ENCODE measurements at regions not wholly inside any gene's neighbourhood (a gene's known extent, or its start where the extent isn't known, plus 50 kb on each side); places are given as distances from the start of the nearest gene placed in this dataset.

GRCh38 chr1:5404412-5405203 is 587.6 kb downstream of the NPHP4 start:
- no peak for DNase-seq (ENCODE audit: low spot score)
- intact Hi-C loops (cut with DNase I): no loop called here
- no peak for ATAC-seq

- intact Hi-C loops (cut with DNase I): no loop called here
- ATAC-seq: no peak
- DNase-seq (ENCODE audit: low spot score): no peak
These were observed 588.3 kb downstream of the NPHP4 start for GRCh38 chr1:5403935-5404334.

GRCh38 chr1:5402618-5403017 is 589.6 kb downstream of the NPHP4 start:
- DNase-seq (ENCODE audit: low spot score) (no peak), ATAC-seq (no peak)
- intact Hi-C loops (cut with DNase I): no loop called here

GRCh38 chr1:5399771-5400170 is 592.5 kb downstream of the NPHP4 start:
- ATAC-seq (no peak), DNase-seq (ENCODE audit: low spot score) (no peak)
- intact Hi-C loops (cut with DNase I): no loop called here

- no peak for DNase-seq (ENCODE audit: low spot score)
- no peak for ATAC-seq
- intact Hi-C loops (cut with DNase I): no loop called here
These were observed 595.6 kb downstream of the NPHP4 start for GRCh38 chr1:5396593-5396992.

GRCh38 chr1:5394111-5394510 is 598.1 kb downstream of the NPHP4 start:
- intact Hi-C loops (cut with DNase I): no loop called here
- DNase-seq (ENCODE audit: low spot score) (no peak), ATAC-seq (no peak)

- DNase-seq (ENCODE audit: low spot score) (no peak), ATAC-seq (no peak)
- intact Hi-C loops (cut with DNase I): no loop called here
These were observed 598.6 kb downstream of the NPHP4 start for GRCh38 chr1:5393603-5394002.

- DNase-seq (ENCODE audit: low spot score) (no peak), ATAC-seq (no peak)
- intact Hi-C loops (cut with DNase I): no loop called here
These were observed 599.1 kb downstream of the NPHP4 start for GRCh38 chr1:5393146-5393545.

- intact Hi-C loops (cut with DNase I): no loop called here
- DNase-seq (ENCODE audit: low spot score): no peak
- ATAC-seq: no peak
These were observed 600.5 kb downstream of the NPHP4 start for GRCh38 chr1:5391725-5392124.

- intact Hi-C loops (cut with DNase I): no loop called here
- ATAC-seq: no peak
- DNase-seq (ENCODE audit: low spot score): no peak
These were observed 601.7 kb downstream of the NPHP4 start for GRCh38 chr1:5390504-5390903.

GRCh38 chr1:5389101-5389885 is 602.9 kb downstream of the NPHP4 start:
- intact Hi-C loops (cut with DNase I): no loop called here
- no peak for DNase-seq (ENCODE audit: low spot score)
- no peak for ATAC-seq

- ATAC-seq: no peak
- no peak for DNase-seq (ENCODE audit: low spot score)
- intact Hi-C loops (cut with DNase I): no loop called here
These were observed 603.6 kb downstream of the NPHP4 start for GRCh38 chr1:5388622-5389021.

- ATAC-seq: no peak
- no peak for DNase-seq (ENCODE audit: low spot score)
- intact Hi-C loops (cut with DNase I): no loop called here
These were observed 605.9 kb downstream of the NPHP4 start for GRCh38 chr1:5386371-5386770.

- DNase-seq (ENCODE audit: low spot score): no peak
- no peak for ATAC-seq
- intact Hi-C loops (cut with DNase I): no loop called here
These were observed 606.3 kb downstream of the NPHP4 start for GRCh38 chr1:5385956-5386355.

- DNase-seq (ENCODE audit: low spot score) (no peak), ATAC-seq (no peak)
- intact Hi-C loops (cut with DNase I): no loop called here
These were observed 607.0 kb downstream of the NPHP4 start for GRCh38 chr1:5385096-5385799.

- intact Hi-C loops (cut with DNase I): no loop called here
- DNase-seq (ENCODE audit: low spot score) (no peak), ATAC-seq (no peak)
These were observed 610.7 kb downstream of the NPHP4 start for GRCh38 chr1:5381491-5381890.

- DNase-seq (ENCODE audit: low spot score): no peak
- no peak for ATAC-seq
- intact Hi-C loops (cut with DNase I): no loop called here
These were observed 613.0 kb downstream of the NPHP4 start for GRCh38 chr1:5379176-5379759.

- intact Hi-C loops (cut with DNase I): no loop called here
- ATAC-seq (no peak), DNase-seq (ENCODE audit: low spot score) (no peak)
These were observed 615.5 kb downstream of the NPHP4 start for GRCh38 chr1:5376538-5377247.

- intact Hi-C loops (cut with DNase I): no loop called here
- DNase-seq (ENCODE audit: low spot score): no peak
- ATAC-seq: no peak
These were observed 616.7 kb downstream of the NPHP4 start for GRCh38 chr1:5375481-5375880.

Measured in sciatic nerve (tissue), 2 donors.